SK-N-SH (cell line): ENCODE measurements at regions not wholly inside any gene's neighbourhood (a gene's known extent, or its start where the extent isn't known, plus 50 kb on each side); places are given as distances from the start of the nearest gene placed in this dataset.
"Not testable (repeated sequence)": the region's sequence is repeated elsewhere in the genome, so short reads cannot be mapped to it uniquely, and the experiment has no call there.

Experiments used
- CTCF ChIA-PET: fragments of 300-600, 350-600 bp; formaldehyde crosslinking; extraction: SDS; loops from one replicate; lab custom pipeline; 2021; lab: Yijun Ruan, JAX
- POLR2A ChIA-PET: fragments of 350-600 bp; sonication (Branson Sonifier 250); formaldehyde crosslinking; extraction: SDS; loops from one replicate; lab custom pipeline; 2020; ENCODE audit warnings: antibody characterized with exemption, inconsistent platforms; lab: Yijun Ruan, JAX
- DNase-seq: peaks from one replicate; pipeline ENCODE4 v3.0.0; 2012
- H2AFZ ChIP-seq: fragments of 200-600 bp; sonication (generic); 2 replicates; pipeline ENCODE4 v1.8.1; 2016; ENCODE audit warnings: antibody characterized with exemption, mild to moderate bottlenecking, low read depth
- H3F3A ChIP-seq: fragments of 200-600 bp; sonication (generic); replicated peaks from 2 replicates; pipeline ENCODE3; 2016; ENCODE audit warnings: antibody characterized with exemption, mild to moderate bottlenecking; ENCODE audit not compliant: insufficient read depth
- H3K27ac ChIP-seq, 2 experiments: fragments of 200-500 bp in 1 of 2; fragments of 200-600 bp in 1 of 2; sonication (Bioruptor generic) in 1 of 2; sonication (generic), shearing (Covaris generic) in 1 of 2; 2 replicates each; pipeline versions ENCODE4 v1.5.1 to v1.6.1; 2014 to 2016; ENCODE audit warnings: low read depth in 2 of 2, inconsistent platforms in 1 of 2, low read length in 1 of 2, mild to moderate bottlenecking in 1 of 2, mixed read lengths in 1 of 2
- H3K27me3 ChIP-seq: fragments of 200-600 bp; sonication (generic), shearing (Covaris generic); 2 replicates; pipeline ENCODE4 v1.6.1; 2016; ENCODE audit warnings: mixed run types; ENCODE audit not compliant: insufficient read depth
- H3K36me3 ChIP-seq, 2 experiments: fragments of 200-500 bp in 1 of 2; fragments of 200-600 bp in 1 of 2; sonication (Bioruptor generic) in 1 of 2; sonication (generic) in 1 of 2; replicated peaks in 1 of 2; 2 replicates each; pipeline versions ENCODE3 to v1.5.1; 2014 to 2016; ENCODE audit warnings: low read length in 1 of 2, mild to moderate bottlenecking in 1 of 2; ENCODE audit not compliant: insufficient read depth in 2 of 2, control insufficient read depth in 1 of 2
- H3K4me1 ChIP-seq, 2 experiments: fragments of 200-500 bp in 1 of 2; fragments of 200-600 bp in 1 of 2; sonication (Bioruptor generic) in 1 of 2; sonication (generic), shearing (Covaris generic) in 1 of 2; 2 replicates each; pipeline versions ENCODE4 v1.5.1 to v1.6.1; 2014 to 2016; ENCODE audit warnings: low read depth in 1 of 2, low read length in 1 of 2, mixed run types in 1 of 2; ENCODE audit not compliant: insufficient read depth in 2 of 2, control insufficient read depth in 1 of 2
- H3K4me2 ChIP-seq: fragments of 200-600 bp; sonication (generic), shearing (Covaris generic); 2 replicates; pipeline ENCODE4 v1.6.1; 2017; ENCODE audit warnings: mixed run types
- H3K4me3 ChIP-seq, 2 experiments: fragments of 200-500 bp in 1 of 2; fragments of 200-600 bp in 1 of 2; sonication (Bioruptor generic) in 1 of 2; sonication (generic), shearing (Covaris generic) in 1 of 2; 2 replicates each; pipeline versions ENCODE4 v1.5.1 to v1.8.1; 2014 to 2016; ENCODE audit warnings: low read depth in 2 of 2, inconsistent platforms in 1 of 2, low read length in 1 of 2, mild to moderate bottlenecking in 1 of 2, mixed read lengths in 1 of 2, moderate library complexity in 1 of 2
- H3K79me2 ChIP-seq: fragments of 200-600 bp; sonication (generic); 2 replicates; pipeline ENCODE4 v1.8.1; 2017; ENCODE audit warnings: mild to moderate bottlenecking; ENCODE audit not compliant: insufficient read depth
- H3K9ac ChIP-seq: fragments of 200-600 bp; sonication (generic); 2 replicates; pipeline ENCODE4 v1.6.1; 2017; ENCODE audit warnings: mixed run types
- H3K9me2 ChIP-seq: fragments of 200-600 bp; sonication (generic); 2 replicates; pipeline ENCODE4 v1.6.1; 2017; ENCODE audit warnings: mixed run types
- H3K9me3 ChIP-seq: fragments of 200-600 bp; sonication (generic); 2 replicates; pipeline ENCODE4 v1.6.1; 2017; ENCODE audit warnings: mixed run types, mild to moderate bottlenecking, moderate library complexity
- H4K20me1 ChIP-seq: fragments of 200-600 bp; sonication (generic); 2 replicates; pipeline ENCODE4 v1.6.1; 2017; ENCODE audit warnings: mild to moderate bottlenecking, mixed run types; ENCODE audit not compliant: insufficient read depth
- EZH2phosphoT487 ChIP-seq: fragments of 200-600 bp; sonication (generic); IDR thresholded peaks from 2 replicates; pipeline ENCODE4 v1.6.1; 2017; ENCODE audit warnings: low read depth, mixed run types, mild to moderate bottlenecking, antibody characterized with exemption, moderate library complexity, borderline replicate concordance
- FOXJ3 ChIP-seq: sonication (generic); formaldehyde crosslinking; IDR thresholded peaks from 2 replicates; pipeline ENCODE4 v1.5.1; 2020; ENCODE audit warnings: mild to moderate bottlenecking, missing genetic modification reagents
- JUND ChIP-seq: IDR thresholded peaks from 2 replicates; pipeline ENCODE4 v1.4.0; 2012
- MEF2A ChIP-seq: IDR thresholded peaks from 2 replicates; pipeline ENCODE4 v1.4.0; 2012; ENCODE audit warnings: low read depth, borderline replicate concordance
- MXI1 ChIP-seq: IDR thresholded peaks from 2 replicates; pipeline ENCODE4 v1.6.1; 2012; ENCODE audit warnings: mild to moderate bottlenecking, low read depth, low read length, improper control_type of control experiment
- POLR2AphosphoS5 ChIP-seq: IDR thresholded peaks from 2 replicates; pipeline ENCODE4 v1.6.1; 2012; ENCODE audit warnings: low read depth, low read length
- RCOR1 ChIP-seq: fragments of 150-350 bp; IDR thresholded peaks from 2 replicates; pipeline ENCODE4 v1.6.1; 2017; ENCODE audit warnings: antibody characterized with exemption, low read length
- RFX5 ChIP-seq: IDR thresholded peaks from 2 replicates; pipeline ENCODE4 v1.6.1; 2012; ENCODE audit warnings: mild to moderate bottlenecking, improper control_type of control experiment, low read length
- SMC3 ChIP-seq: IDR thresholded peaks from 2 replicates; pipeline ENCODE4 v1.6.1; 2012; ENCODE audit warnings: low read depth, low read length, improper control_type of control experiment
- TAF1 ChIP-seq: IDR thresholded peaks from 2 replicates; pipeline ENCODE4 v1.6.1; 2012; ENCODE audit warnings: low read depth, mild to moderate bottlenecking, low read length, moderate library complexity, borderline replicate concordance
- TCF12 ChIP-seq: IDR thresholded peaks from 2 replicates; pipeline ENCODE4 v1.4.0; 2012
- WGBS: methylation state at CpG from one replicate; pipeline ENCODE4 v1.1.6; 2017; ENCODE audit warnings: low lambda C conversion rate; 5-methylcytosine and 5-hydroxymethylcytosine counted together
- TF ChIP-seq, protein P1 (sequence below): IDR thresholded peaks from 2 replicates; pipeline ENCODE4 v1.4.0; 2012; ENCODE audit warnings: low read depth, borderline replicate concordance
- TF ChIP-seq, protein P2 (sequence below): fragments of 200-600 bp; sonication (generic); IDR thresholded peaks from 2 replicates; pipeline ENCODE4 v1.6.1; 2017; ENCODE audit warnings: antibody characterized with exemption, mild to moderate bottlenecking, moderate library complexity

DNA sequence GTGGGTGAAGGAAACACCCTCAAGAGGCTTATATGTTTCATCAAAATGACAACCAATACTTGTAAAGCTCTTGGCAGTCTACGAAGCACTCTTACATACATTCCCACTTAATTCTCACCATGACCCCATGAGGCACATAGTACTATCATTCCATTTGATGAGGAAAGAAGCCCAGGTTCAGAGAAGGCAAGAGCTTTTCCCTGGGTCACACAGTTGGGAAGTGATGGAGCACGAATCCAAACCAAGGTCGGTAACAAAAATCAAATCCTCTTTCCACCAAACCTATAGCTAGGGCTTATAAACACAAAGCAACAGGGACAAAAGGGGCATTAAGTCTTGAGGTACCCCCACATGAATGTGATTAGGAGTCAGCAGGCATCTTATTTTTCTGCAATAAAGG is 187.1 kb downstream of the UACA start:
- DNase-seq = no peak
- H3K4me2 ChIP-seq = no peak overlapping the region
- H2AFZ ChIP-seq = no peak overlapping the region
- no peaks in the 10 kb centered on the region for H4K20me1 ChIP-seq
- no peaks in the 10 kb centered on the region for H3K79me2 ChIP-seq
- H3K9me2 ChIP-seq = no peaks in the 10 kb centered on the region
- no peak for TF ChIP-seq RFX5
- TF ChIP-seq, protein P1, sequence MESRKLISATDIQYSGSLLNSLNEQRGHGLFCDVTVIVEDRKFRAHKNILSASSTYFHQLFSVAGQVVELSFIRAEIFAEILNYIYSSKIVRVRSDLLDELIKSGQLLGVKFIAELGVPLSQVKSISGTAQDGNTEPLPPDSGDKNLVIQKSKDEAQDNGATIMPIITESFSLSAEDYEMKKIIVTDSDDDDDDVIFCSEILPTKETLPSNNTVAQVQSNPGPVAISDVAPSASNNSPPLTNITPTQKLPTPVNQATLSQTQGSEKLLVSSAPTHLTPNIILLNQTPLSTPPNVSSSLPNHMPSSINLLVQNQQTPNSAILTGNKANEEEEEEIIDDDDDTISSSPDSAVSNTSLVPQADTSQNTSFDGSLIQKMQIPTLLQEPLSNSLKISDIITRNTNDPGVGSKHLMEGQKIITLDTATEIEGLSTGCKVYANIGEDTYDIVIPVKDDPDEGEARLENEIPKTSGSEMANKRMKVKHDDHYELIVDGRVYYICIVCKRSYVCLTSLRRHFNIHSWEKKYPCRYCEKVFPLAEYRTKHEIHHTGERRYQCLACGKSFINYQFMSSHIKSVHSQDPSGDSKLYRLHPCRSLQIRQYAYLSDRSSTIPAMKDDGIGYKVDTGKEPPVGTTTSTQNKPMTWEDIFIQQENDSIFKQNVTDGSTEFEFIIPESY = no peak
- no peak for TF ChIP-seq FOXJ3 (CRISPR knock-in tag)
- TF ChIP-seq JUND = no peak
- TF ChIP-seq RCOR1 = no peak
- TF ChIP-seq TAF1 = no peak
- TF ChIP-seq, protein P2, sequence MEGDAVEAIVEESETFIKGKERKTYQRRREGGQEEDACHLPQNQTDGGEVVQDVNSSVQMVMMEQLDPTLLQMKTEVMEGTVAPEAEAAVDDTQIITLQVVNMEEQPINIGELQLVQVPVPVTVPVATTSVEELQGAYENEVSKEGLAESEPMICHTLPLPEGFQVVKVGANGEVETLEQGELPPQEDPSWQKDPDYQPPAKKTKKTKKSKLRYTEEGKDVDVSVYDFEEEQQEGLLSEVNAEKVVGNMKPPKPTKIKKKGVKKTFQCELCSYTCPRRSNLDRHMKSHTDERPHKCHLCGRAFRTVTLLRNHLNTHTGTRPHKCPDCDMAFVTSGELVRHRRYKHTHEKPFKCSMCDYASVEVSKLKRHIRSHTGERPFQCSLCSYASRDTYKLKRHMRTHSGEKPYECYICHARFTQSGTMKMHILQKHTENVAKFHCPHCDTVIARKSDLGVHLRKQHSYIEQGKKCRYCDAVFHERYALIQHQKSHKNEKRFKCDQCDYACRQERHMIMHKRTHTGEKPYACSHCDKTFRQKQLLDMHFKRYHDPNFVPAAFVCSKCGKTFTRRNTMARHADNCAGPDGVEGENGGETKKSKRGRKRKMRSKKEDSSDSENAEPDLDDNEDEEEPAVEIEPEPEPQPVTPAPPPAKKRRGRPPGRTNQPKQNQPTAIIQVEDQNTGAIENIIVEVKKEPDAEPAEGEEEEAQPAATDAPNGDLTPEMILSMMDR = no peak
- TF ChIP-seq MXI1 = no peak
- TF ChIP-seq SMC3 = no peak
- no peak for TF ChIP-seq POLR2AphosphoS5
- TF ChIP-seq, all 33 proteins: peak for 0
- Histone ChIP-seq H3K27ac (no peak overlapping the region), H3K9me3 (no peaks in the 10 kb centered on the region), H3K27me3 (no peaks in the 10 kb centered on the region), H3K4me3 (no peak overlapping the region), H3K9ac (no peak overlapping the region), H3K36me3 (no peaks in the 10 kb centered on the region), H3K4me1 (peaks cover 4 to 7% of the 10 kb centered on the region in 2 experiments; a peak in 2 of 4 replicates), H3F3A (no peaks in the 10 kb centered on the region)
- POLR2A ChIA-PET = no interaction called here
- CTCF ChIA-PET = interaction anchor here (1.2 to 1.7 kb wide), 4 partner anchors 10 to 1100 kb away, joined by 3 to 6 read pairs (median 4); no protein-coding TSS in a partner anchor
- 88% methylated on average over 3 of the region's 3 CpGs for WGBS

DNA sequence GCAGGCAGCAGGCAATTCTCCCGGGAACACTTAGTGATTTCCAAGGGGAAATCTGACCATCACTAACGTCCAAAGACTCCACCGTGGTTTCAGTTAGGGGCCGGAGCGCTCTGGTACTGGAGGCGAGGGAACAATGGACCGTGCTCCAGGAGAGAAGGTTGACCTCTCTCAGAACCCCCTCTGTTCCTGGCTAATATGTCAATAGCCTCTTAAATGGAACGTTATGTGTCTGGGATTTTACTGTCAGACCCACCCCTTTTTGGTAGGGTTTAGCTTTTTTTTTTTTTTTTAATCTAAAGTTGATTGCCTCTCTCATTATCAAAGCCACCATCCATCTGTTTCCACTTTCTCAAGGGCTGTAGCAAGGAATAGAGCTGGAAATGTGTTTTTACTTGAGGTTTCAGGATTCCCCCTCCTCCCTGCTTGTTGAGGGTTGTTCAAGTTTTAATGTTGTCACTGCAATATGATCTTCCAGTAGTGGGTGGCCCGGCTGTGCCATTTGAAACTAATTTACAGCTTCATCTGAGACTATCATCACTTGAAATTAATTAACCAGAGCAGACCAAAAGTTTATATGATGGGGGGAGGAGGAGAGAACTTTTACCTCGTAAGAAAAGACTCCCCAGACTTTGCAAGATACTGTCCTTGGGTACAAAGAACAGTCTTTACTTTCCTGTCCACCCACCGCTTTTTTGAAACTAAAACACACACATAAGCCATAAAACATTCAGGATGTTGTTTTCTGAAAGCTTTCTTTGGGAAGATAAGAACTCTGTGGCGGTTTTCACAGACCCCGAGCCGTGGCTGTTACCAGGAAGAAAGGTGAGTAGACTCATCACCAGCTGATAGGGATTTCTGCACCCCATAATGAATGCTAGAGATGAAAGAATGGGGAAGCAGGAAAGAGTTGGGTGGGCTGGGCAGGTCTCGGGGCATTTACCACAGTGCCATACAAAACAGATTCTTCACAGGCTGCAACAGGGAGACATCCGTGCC is 187.8 kb downstream of the UACA start:
- Histone ChIP-seq H4K20me1 (no peaks in the 10 kb centered on the region), H2AFZ (no peak overlapping the region), H3K4me3 (no peak overlapping the region), H3K27ac (no peak overlapping the region), H3K9me3 (no peaks in the 10 kb centered on the region), H3K79me2 (no peaks in the 10 kb centered on the region), H3K9me2 (no peaks in the 10 kb centered on the region), H3K4me2 (no peak overlapping the region), H3K9ac (no peak overlapping the region), H3K4me1 (peaks cover 4 to 7% of the 10 kb centered on the region in 2 experiments; a peak in 2 of 4 replicates), H3K27me3 (no peaks in the 10 kb centered on the region), H3F3A (no peaks in the 10 kb centered on the region), H3K36me3 (no peaks in the 10 kb centered on the region)
- WGBS = 64% methylated on average over 12 of the region's 16 CpGs
- TF ChIP-seq EZH2phosphoT487 (no peak), TCF12 (0 out of 2 replicates have a peak, but pooled peaks have one; percentile 14), MEF2A (no peak)
- ChIA-PET CTCF (interaction anchor here (0.7 to 1.7 kb wide), 5 partner anchors 11 to 1099 kb away, joined by 3 to 6 read pairs (median 3); no protein-coding TSS in a partner anchor), POLR2A (no interaction called here)
- DNase-seq = no peak

DNA sequence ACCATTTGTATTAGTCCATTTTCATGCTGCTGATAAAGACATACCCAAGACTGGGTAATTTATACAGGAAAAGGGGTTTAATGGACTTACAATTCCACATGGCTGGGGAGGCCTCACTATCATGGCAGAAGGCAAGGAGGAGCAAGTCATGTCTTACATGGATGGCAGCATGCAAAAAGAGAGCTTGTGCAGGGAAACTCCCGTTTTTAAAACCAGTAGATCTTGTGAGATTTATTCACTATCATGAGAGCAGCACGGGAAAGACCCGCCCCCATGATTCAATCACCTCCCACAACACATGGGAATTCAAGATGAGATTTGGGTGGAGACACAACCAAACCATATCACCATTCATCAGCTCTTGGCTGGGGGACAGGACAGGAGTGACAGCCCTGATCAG is 189.0 kb downstream of the UACA start:
- H2AFZ ChIP-seq, DNase-seq, H3K9me2 ChIP-seq, H3K27me3 ChIP-seq, H3K79me2 ChIP-seq, H3K4me2 ChIP-seq, H4K20me1 ChIP-seq, H3K27ac ChIP-seq, H3K9me3 ChIP-seq, H3K4me1 ChIP-seq, H3K9ac ChIP-seq, H3F3A ChIP-seq, POLR2A ChIA-PET, H3K4me3 ChIP-seq, H3K36me3 ChIP-seq: not testable (repeated sequence)
- 75% methylated on average over 3 of the region's 3 CpGs for WGBS
- CTCF ChIA-PET = interaction anchor here (1.7 kb wide), 1 partner anchor 12 kb away, joined by 6 read pairs; no protein-coding TSS in a partner anchor
